NCI-H2029 (cell line): ENCODE measurements at regions not wholly inside any gene's neighbourhood (a gene's known extent, or its start where the extent isn't known, plus 50 kb on each side); places are given as distances from the start of the nearest gene placed in this dataset.

Source experiments
- DNase-seq: peaks from one replicate; lab custom pipeline; 2025; lab: John Stamatoyannopoulos, UW

GRCh38 chr4:147355847-147356246 lies 125.0 kb upstream of the EDNRA start:
- no peak for DNase-seq

- no peak for DNase-seq
Observed at GRCh38 chr4:147360301-147360700, 120.6 kb upstream of the EDNRA start.

GRCh38 chr4:147361726-147362125 lies 119.2 kb upstream of the EDNRA start:
- DNase-seq = no peak

GRCh38 chr4:147362938-147363337 lies 118.0 kb upstream of the EDNRA start:
- DNase-seq = no peak

- DNase-seq = no peak
Observed at GRCh38 chr4:147363514-147363913, 117.4 kb upstream of the EDNRA start.

- DNase-seq = no peak
Observed at GRCh38 chr4:147365396-147365795, 115.5 kb upstream of the EDNRA start.

GRCh38 chr4:147366164-147366563 lies 114.7 kb upstream of the EDNRA start:
- DNase-seq = no peak

GRCh38 chr4:147367891-147368290 lies 113.0 kb upstream of the EDNRA start:
- DNase-seq = no peak

- DNase-seq = no peak
Observed at GRCh38 chr4:147368948-147369347, 111.9 kb upstream of the EDNRA start.

GRCh38 chr4:147370473-147370872 lies 110.4 kb upstream of the EDNRA start:
- DNase-seq = no peak

- no peak for DNase-seq
Observed at GRCh38 chr4:147370881-147371280, 110.0 kb upstream of the EDNRA start.

GRCh38 chr4:147371661-147372060 lies 109.2 kb upstream of the EDNRA start:
- DNase-seq = no peak

- DNase-seq = no peak
Observed at GRCh38 chr4:147378780-147379179, 102.1 kb upstream of the EDNRA start.

- DNase-seq = no peak
Observed at GRCh38 chr4:147381749-147382148, 99.1 kb upstream of the EDNRA start.

- DNase-seq = no peak
Observed at GRCh38 chr4:147388018-147388417, 92.9 kb upstream of the EDNRA start.

GRCh38 chr4:147396105-147396504 lies 84.8 kb upstream of the EDNRA start:
- no peak for DNase-seq

- no peak for DNase-seq
Observed at GRCh38 chr4:147398556-147398955, 82.3 kb upstream of the EDNRA start.

- DNase-seq = no peak
Observed at GRCh38 chr4:147400721-147401120, 80.2 kb upstream of the EDNRA start.

GRCh38 chr4:147401221-147401620 lies 79.7 kb upstream of the EDNRA start:
- DNase-seq = no peak

GRCh38 chr4:147407261-147408045 lies 73.4 kb upstream of the EDNRA start:
- DNase-seq = no peak

- no peak for DNase-seq
Observed at GRCh38 chr4:147408189-147408588, 72.7 kb upstream of the EDNRA start.

- no peak for DNase-seq
Observed at GRCh38 chr4:147409350-147409749, 71.5 kb upstream of the EDNRA start.

GRCh38 chr4:147418226-147418625 lies 62.7 kb upstream of the EDNRA start:
- no peak for DNase-seq

- DNase-seq = no peak
Observed at GRCh38 chr4:147421456-147421855, 59.4 kb upstream of the EDNRA start.
